NCI-H146 (cell line): ENCODE measurements at regions not wholly inside any gene's neighbourhood (a gene's known extent, or its start where the extent isn't known, plus 50 kb on each side); places are given as distances from the start of the nearest gene placed in this dataset.
"Not testable (repeated sequence)": the region's sequence is repeated elsewhere in the genome, so short reads cannot be mapped to it uniquely, and the experiment has no call there.

Source experiments
- DNase-seq: peaks from one replicate; lab custom pipeline; 2025; lab: John Stamatoyannopoulos, UW

GRCh38 chr1:233722212-233722979 lies 108.5 kb downstream of the KCNK1 start:
- DNase-seq, result no peak

- DNase-seq, result no peak
These were observed 109.5 kb downstream of the KCNK1 start for GRCh38 chr1:233723387-233723786.

GRCh38 chr1:233724131-233724631 lies 110.3 kb downstream of the KCNK1 start:
- DNase-seq, result not testable (repeated sequence)

GRCh38 chr1:233725423-233725822 lies 111.5 kb downstream of the KCNK1 start:
- DNase-seq, result no peak

- no peak for DNase-seq
These were observed 114.8 kb downstream of the KCNK1 start for GRCh38 chr1:233728721-233729120.

- DNase-seq, result no peak
These were observed 116.5 kb downstream of the KCNK1 start for GRCh38 chr1:233730380-233730779.

GRCh38 chr1:233730809-233731208 lies 116.9 kb downstream of the KCNK1 start:
- DNase-seq, result no peak

GRCh38 chr1:233732206-233732605 lies 118.3 kb downstream of the KCNK1 start:
- DNase-seq, result no peak

GRCh38 chr1:233734456-233734855 lies 120.5 kb downstream of the KCNK1 start:
- DNase-seq, result no peak

- no peak for DNase-seq
These were observed 121.4 kb downstream of the KCNK1 start for GRCh38 chr1:233735331-233735730.

GRCh38 chr1:233735847-233736246 lies 121.9 kb downstream of the KCNK1 start:
- DNase-seq, result no peak

- no peak for DNase-seq
These were observed 123.4 kb downstream of the KCNK1 start for GRCh38 chr1:233737341-233737740.

GRCh38 chr1:233738396-233738795 lies 124.5 kb downstream of the KCNK1 start:
- no peak for DNase-seq

GRCh38 chr1:233738850-233739249 lies 124.9 kb downstream of the KCNK1 start:
- no peak for DNase-seq

GRCh38 chr1:233744779-233745513 lies 131.0 kb downstream of the KCNK1 start:
- no peak for DNase-seq

- DNase-seq, result no peak
These were observed 136.2 kb downstream of the KCNK1 start for GRCh38 chr1:233750139-233750538.

- no peak for DNase-seq
These were observed 144.8 kb upstream of the SLC35F3 start for GRCh38 chr1:233759665-233760064.

- DNase-seq, result not testable (repeated sequence)
These were observed 140.2 kb upstream of the SLC35F3 start for GRCh38 chr1:233764304-233764703.

- DNase-seq, result no peak
These were observed 126.9 kb upstream of the SLC35F3 start for GRCh38 chr1:233777566-233777965.

- DNase-seq, result no peak
These were observed 124.4 kb upstream of the SLC35F3 start for GRCh38 chr1:233780049-233780448.

- no peak for DNase-seq
These were observed 121.4 kb upstream of the SLC35F3 start for GRCh38 chr1:233782937-233783586.

GRCh38 chr1:233787599-233787998 lies 116.9 kb upstream of the SLC35F3 start:
- DNase-seq, result no peak

- no peak for DNase-seq
These were observed 115.8 kb upstream of the SLC35F3 start for GRCh38 chr1:233788687-233789086.
